B cell (primary cell): ENCODE measurements at regions not wholly inside any gene's neighbourhood (a gene's known extent, or its start where the extent isn't known, plus 50 kb on each side); places are given as distances from the start of the nearest gene placed in this dataset.

ENCODE experiments used
- EZH2 ChIP-seq: IDR thresholded peaks from 2 replicates; pipeline ENCODE4 v1.6.1; 2012; ENCODE audit warnings: borderline replicate concordance, low read depth, mild to moderate bottlenecking, moderate library complexity, low read length; ENCODE audit not compliant: insufficient read depth, poor library complexity, severe bottlenecking
- TF ChIP-seq, protein P1 (sequence below): fragments of 200-600 bp; IDR thresholded peaks from one replicate; pipeline ENCODE4 v1.8.0; 2022; ENCODE audit warnings: antibody characterized with exemption, mild to moderate bottlenecking

DNA sequence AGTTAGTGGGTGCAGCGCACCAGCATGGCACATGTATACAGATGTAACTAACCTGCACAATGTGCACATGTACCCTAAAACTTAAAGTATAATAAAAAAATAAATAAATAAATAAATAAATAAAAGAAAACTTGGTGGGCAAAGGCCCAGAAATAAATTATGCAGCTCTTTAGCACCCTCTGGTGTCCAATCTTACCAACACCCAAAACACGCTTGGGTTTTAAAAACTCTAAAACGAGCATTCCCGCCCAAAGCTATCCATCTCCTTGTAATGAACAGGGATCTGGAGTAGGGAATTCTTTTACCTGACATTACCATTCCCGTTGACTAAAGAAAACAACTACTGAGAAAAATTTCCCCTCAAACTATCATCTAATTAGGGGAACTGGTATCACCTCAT lies 2005.9 kb upstream of the CELF4 start:
- TF ChIP-seq, protein P1, sequence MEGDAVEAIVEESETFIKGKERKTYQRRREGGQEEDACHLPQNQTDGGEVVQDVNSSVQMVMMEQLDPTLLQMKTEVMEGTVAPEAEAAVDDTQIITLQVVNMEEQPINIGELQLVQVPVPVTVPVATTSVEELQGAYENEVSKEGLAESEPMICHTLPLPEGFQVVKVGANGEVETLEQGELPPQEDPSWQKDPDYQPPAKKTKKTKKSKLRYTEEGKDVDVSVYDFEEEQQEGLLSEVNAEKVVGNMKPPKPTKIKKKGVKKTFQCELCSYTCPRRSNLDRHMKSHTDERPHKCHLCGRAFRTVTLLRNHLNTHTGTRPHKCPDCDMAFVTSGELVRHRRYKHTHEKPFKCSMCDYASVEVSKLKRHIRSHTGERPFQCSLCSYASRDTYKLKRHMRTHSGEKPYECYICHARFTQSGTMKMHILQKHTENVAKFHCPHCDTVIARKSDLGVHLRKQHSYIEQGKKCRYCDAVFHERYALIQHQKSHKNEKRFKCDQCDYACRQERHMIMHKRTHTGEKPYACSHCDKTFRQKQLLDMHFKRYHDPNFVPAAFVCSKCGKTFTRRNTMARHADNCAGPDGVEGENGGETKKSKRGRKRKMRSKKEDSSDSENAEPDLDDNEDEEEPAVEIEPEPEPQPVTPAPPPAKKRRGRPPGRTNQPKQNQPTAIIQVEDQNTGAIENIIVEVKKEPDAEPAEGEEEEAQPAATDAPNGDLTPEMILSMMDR: peak; percentile 10
- TF ChIP-seq EZH2: no peak
